ENCODE measurements at regions not wholly inside any gene's neighbourhood (a gene's known extent, or its start where the extent isn't known, plus 50 kb on each side); places are given as distances from the start of the nearest gene placed in this dataset.

DNA sequence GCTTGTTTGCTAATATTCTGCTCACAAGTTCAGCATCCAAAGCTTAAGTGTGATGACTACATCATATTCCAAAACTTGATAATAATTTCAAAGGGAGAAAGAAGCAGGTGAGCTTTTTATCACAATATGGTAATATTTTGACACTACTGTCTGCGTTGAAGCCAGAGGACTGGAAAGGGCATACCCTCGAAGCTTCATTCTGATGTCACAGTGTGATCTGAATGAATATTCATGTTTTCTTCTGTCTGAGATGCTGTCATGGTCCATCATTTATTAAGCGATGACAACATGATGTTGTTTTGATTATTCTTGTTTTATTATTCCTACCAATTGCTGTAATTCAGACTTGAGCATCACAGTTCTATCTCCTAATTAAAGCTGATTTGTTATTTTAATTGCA lies 625.4 kb downstream of the ZPLD1 start:
- no peak for DNase-seq

DNA sequence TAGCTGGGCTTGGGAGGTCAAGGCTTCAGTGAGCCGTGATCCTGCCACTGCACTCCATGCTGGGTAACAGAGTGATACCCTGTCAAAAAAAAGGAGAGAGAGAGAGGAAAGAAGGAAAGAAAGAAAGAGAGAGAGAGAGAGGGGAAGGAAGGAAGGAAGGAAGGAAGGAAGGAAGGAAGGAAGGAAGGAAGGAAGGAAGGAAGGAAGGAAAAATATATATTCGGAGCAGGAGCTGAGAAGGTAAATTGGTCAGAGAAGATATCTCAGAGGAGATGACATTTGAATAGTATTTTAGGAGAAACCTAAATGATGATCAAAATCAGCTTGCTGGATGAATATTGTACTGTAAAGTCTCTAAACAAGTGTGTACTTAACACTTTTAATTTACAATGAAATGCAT lies 633.1 kb downstream of the ZPLD1 start:
- no peak for DNase-seq

DNA sequence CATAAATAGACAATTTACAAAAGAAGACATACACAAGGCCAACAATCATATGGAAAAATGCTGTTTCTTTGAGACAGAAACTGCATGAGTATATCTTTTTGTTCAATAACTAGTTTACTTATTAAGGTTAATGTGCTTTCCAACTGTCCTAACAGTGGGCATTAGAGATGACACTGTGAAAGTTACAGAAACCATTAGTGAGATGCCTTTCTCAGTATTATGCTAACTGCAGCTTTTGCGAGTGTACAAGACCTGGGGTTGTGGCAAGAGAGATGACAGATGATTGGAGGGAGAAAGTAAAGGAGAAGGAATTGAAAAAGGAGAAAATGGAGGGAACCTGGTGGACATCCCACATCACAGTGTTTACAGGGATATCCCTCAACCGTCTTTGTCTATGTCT lies 640.5 kb downstream of the ZPLD1 start:
- DNase-seq, result no peak

DNA sequence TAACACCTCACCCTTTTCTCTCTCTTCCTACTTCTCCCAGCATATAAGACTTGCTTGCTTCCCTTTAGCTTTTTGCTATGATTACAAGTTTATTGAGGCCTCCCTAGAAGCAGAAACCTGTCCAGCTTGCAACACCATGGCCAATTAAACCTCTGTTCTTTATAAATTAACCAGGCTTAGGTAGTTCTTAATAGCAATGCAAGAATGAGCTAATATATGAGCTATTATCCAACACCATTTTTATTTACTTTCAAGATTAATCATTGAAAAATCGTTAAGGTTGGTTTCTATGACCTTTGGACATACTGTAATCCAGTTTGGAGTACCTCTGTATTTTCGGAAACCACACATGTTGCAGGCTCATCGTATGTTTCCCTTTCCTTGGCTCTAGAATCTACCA lies 643.1 kb downstream of the ZPLD1 start:
- DNase-seq, result no peak

DNA sequence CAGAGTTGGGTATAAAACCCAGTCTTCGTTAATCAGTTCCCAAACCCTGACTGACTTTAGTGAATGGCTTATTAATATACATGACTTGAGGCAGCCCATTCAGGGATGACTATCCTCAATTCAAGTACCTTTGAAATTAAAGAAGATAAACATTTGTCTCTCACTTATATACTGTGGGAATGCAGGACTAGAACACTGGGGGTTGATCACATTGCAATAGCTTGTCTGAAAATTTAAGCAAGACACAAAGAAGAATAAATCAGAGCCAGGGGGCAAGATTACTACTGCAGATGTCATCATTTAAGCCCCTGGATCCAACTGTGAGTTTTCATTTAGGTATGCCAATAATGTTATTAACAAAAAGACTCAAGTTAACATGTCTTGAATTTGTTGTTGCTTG lies 647.7 kb downstream of the ZPLD1 start:
- DNase-seq, result no peak

DNA sequence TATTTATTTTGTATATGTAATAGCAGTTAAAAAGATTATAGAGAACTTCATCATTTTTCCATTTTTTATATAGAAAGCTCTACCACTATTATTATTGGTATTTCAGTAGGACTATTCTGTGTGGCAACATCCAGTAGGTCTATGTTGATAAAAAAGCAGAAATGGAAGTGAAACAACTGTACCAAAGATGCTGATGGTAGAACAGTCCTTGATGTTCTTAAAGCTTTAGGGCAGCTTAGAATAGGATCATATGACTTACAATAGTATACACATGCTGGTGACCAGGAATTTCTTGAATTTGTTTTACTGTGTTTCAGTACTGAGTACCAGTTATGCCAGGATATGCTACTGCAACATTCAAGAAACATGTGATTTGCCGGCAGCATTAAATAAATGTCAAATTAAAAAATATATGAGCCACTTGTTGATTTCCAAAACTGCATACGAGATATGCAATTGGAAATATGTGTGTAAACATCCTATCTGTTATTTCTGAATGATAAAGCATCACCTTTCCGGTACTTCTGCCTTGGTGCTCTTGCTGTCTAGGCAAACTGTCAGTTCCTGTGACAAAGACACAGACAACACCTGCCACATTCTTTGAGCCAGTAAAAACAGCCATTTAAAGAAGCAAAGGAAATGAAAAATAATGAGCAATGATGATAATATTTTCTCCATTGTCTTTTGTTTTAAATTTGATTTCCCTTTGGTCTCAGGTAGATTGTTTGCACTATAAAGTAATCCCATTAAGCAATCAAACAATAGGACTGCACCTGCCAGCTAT lies 649.2 kb downstream of the ZPLD1 start:
- no peak for DNase-seq

DNA sequence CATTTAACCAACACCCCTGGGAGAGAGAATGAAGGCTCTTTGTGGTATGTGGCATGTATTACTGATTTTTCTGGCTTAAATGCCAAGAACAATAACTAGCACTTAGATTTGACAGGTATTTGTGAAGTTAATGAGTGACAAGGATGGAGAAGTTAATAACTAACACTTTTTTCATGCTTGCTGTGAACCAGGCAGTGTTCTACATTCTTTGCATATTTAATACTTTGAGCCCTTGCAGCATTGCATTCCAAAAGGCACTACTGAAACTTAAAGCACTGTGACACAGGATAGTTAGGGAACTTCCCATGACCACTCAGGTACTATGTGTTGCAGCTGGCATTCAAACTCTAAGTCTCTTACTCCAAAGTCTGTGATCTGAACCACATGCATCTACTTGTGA lies 650.6 kb downstream of the ZPLD1 start:
- no peak for DNase-seq

DNA sequence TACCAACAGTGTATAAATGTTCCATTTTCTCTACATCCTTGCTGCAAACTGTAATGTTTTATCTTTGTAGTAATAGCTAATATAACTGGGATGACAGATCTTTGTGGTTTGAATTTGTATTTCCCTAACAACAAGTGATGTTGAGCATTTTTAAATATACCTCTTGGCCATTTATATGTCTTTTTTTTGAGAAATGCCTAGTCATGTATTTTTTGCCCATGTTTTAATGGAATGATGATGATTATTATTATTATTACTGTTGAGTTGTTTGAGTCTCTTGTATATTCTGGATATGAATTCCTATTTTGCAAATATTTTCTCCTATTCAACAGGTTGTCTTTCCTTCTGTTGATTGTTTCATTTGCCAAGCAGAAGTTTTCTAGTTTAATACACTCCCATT lies 654.9 kb downstream of the ZPLD1 start:
- no peak for DNase-seq

DNA sequence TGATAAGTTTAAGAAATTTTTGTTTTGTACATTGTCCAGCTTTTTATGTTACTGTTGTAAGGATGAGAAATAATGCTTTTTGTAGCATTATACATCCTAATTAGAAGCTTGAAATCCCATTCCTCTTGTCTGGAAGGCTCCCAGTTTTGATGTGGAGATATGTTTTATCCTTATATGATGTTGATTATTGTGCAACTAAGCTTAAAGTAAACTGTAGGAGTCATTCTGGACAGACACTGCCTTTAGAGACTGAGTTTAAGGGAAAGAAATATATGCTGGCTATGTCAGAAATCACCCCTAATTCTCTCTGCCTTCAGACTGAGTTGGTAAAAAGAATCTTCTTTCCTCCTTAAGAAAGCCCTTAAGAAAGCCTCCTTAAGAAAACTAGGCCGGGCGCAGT lies 670.4 kb downstream of the ZPLD1 start:
- no peak for DNase-seq

DNA sequence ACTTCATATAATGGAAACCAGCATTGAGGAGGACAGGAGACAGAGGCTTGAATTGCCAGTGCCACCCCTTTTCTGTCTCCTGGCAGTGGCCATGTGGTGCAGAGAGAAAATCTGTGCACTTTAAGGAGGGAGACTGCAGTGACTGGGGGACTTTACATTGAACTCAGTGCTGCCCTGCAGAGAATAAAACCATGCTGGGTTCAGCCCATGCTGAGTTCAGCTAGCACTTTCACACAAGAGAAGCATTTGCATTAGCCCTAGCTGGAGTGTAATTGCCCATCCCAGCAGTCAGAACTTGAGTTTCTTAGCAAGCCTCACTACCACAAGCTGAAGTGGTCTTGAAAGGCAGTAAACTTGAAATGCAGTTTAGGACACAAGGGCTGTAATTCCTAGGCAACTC lies 677.5 kb downstream of the ZPLD1 start:
- DNase-seq, result no peak

DNA sequence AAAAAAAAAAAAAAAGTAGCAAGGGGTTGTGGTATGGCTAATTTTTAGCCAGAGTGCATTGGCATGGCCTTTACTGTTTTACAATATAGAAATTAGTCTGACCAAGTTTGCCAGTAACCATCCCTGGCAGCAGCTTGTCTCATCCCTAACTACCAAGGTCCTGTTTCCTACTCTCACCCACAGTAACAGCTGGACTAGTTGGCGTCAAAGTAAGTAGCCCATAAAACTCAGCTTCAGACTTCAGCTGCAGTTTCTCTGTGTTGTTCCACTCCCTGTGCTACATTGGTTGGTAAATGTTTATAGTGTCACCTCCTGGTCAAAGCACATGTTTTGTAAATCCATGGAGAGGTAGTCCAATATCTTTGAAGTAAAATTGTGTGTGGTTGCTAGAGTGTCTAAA lies 691.3 kb downstream of the ZPLD1 start:
- peak; percentile 13 for DNase-seq

DNA sequence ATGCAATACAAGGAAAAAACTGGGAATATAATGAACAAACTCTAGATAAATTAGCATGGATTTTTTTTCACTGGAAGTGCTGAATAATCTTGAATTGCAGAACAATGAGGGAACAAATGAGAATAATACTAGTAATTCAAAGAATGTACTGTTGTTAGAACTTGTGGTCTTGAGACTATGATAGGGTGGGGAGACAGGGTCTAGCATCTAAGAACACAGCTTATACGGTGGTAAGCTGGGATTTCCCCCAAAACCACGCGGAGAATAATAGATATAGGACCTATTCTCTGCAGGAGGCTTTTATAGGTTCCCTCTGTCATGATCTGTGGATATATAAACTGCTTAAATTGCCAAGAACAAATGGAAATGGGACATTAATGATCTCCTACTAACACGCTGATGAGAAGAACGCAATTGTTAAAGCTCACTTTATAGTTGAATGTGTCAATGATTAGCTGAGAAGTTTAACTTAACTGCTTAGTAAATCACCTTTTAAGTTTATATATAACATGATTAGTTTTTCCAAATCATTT lies 692.3 kb downstream of the ZPLD1 start:
- peak; percentile 32 for DNase-seq

DNA sequence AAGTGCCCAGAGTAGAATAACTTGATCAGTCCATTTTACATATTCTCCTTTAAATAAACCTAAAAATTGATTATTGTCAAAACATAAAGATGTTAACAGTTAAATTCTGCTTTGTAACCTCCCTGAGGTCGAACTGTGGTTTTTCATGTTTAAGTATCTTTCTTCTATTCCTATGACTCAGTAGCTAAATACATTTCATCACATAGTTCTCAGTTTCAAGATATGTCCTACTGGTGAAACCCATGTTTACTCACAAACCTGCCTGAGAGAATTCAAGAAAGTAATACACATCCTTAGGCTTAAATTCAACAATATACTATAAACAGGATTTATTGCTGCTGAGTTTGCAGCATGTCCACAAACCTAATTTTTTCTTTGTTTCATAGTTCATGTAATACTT lies 692.9 kb downstream of the ZPLD1 start:
- DNase-seq, result peak; percentile 31

DNA sequence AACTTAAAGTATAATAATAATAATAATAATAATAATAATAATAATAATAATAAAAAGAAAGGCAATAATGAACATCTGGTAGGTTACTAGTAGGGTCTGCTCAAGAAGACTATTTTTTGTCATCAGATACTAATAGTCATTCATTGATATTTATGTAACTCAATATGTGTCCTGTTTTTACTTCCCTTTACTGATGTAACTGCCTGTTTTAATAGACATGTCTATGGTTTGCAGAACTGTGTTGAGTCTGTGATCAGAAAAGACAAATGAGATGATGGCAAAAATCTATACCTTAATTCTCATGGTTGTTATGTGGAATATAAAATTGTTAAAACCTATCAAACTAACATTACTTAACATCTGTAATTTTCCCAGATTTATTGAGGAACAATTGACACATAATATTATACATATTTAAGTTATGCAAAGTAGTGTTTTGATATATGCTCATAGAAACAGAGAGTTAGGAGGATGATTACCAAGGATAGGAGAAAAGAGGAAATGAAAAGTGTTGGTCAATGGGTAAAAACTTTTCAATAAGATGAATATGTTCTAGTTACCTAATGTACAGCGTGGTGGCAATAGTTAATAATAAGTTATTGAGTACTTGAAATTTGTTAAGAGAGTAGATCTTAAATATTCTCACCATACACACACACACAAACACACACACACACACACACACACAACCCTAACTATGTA lies 699.4 kb downstream of the ZPLD1 start:
- DNase-seq, result no peak

DNA sequence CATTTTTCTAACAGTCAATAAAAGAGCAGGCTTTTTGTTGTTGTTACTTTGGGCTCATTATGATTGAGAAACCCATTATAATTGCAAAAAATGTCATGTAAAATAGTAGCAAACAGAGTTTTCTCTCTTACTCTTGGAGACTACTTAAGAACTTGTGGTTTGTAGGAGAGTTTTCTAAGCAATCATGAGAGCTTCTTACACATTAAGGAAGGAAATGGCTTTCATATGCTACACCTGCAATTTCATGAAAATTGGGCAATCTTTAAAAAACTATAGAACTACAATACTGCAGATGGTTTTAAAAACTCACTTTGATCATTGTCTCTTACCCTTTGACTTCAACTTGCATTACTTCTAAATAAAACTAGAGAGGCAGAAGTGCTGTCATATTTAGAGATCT lies 701.8 kb downstream of the ZPLD1 start:
- DNase-seq, result no peak

DNA sequence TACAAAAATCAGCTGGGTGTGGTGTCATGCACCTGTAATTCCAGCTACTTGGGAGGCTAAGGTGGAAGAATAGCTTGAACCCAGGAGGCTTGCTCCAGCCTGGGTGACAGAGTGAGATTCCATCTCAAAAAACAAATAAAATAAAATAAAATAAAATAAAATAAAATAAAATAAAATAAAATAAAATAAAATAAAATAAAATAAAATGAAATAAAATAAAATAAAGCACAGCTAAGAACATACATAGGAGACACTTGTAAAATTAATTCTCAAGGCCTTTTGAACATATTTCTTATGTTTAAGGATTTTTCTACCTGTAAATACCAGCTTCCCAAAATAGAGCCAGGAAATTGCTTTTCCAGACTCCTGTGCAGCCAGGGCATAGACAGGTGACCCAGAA lies 703.0 kb downstream of the ZPLD1 start:
- DNase-seq, result no peak

DNA sequence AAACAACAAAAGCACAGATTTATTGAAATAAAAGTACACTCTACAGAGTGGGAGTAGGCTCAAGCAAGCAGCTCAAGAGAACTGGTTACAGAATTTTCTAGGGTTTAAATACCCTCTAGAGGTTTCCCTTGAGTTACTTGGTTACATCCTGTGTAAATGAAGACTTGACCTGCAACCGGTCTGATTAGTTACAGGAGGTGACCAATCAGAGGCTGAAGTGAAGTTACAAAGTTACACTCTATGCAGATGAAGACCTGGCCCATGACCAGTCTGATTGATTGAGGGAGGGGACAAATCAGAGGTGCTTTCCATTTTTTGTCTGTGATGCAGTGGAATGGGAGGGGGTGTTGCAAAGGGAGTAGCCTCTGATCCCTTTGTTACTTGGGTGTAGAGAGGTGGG lies 723.4 kb downstream of the ZPLD1 start:
- DNase-seq, result no peak

DNA sequence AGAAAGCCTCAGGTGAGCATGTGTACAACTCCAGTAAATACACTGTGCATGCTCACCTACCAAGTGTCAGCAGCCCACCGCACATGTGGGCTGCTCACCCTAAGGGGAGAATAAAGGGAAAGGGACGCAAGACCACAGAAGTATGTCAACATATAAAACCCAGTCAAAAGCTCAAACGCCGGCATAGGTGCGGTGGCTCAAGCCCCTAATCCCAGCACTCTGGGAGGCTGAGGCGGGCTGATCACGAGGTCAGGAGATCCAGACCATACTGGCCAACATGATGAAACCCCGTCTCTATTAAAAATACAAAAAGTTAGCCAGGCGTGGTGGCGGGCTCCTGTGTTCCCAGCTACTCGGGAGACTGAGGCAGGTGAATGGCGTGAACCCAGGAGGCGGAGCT lies 732.1 kb downstream of the ZPLD1 start:
- DNase-seq, result no peak

DNA sequence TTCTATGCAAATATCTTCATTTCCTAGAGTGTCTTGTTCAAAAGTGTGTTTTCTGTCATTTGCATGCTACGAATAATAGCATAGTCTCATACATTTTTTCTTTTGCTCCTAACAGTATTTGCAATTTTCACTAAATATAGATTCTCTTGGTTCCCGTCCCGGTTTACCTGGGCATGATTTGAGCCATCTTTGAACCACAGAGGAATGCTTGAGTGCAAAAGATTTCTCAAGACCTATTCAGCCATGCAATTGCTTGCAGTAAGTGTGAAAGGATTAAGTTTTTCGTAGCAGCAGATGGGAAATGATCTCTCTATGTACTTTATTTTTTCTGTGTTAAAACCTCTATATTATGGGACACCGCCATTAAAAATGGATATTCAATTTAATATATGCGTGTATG lies 733.0 kb downstream of the ZPLD1 start:
- DNase-seq, result no peak

DNA sequence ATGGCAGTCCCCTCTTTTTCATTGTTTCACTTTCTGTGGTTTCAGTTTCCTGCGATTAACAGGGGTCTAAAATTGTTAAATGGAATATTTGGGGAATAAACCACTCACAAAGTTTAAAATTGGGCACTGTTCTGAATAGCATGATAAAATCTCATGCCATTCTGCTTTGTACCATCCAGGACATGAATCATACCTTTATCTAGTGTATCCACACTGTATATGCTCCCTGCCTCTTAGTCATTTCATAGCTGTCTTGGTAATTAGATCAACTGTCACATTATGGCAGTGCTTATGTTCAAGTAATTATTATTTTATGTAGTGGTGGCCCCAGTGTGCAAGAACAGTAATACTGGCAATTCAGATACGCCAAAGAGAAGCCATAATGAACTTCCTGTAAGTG lies 734.5 kb downstream of the ZPLD1 start:
- DNase-seq, result no peak

DNA sequence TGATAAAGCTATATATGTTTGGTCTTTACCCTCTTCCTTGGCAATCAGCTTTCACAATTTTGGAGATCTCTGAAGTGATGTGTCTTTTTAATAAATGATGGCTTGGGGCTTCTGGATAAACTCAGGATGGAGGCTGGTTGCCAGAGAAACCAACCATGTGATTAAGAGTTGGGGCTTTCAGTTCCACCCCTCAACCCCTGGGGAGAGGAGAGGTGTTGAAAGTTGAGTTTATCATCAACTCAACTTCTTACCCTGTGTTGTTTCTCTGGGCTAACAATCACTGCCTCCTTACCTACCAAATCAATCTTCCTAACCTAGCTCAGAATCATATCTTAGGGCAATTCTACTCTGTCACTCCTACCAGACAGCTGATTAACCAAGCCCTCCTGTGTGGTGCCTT lies 735.8 kb downstream of the ZPLD1 start:
- DNase-seq, result no peak

DNA sequence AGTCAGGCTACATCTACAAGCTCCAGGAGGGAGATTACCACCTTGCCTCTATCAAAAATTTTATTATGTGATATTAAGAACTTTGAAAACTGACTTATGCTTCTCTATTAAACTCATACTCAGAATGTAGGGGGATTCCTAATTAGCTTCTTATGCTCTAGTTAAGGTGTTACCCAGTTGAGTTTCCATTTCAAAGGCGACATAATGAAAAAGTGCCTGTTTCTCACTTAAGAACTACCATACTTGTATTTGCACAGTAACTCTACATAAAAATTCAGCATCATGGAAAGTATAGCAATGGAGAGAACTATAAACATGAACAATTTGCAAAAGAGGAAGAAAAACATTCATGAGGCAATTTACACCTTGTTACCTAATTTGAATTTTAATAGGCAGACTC lies 739.1 kb downstream of the ZPLD1 start:
- no peak for DNase-seq

DNA sequence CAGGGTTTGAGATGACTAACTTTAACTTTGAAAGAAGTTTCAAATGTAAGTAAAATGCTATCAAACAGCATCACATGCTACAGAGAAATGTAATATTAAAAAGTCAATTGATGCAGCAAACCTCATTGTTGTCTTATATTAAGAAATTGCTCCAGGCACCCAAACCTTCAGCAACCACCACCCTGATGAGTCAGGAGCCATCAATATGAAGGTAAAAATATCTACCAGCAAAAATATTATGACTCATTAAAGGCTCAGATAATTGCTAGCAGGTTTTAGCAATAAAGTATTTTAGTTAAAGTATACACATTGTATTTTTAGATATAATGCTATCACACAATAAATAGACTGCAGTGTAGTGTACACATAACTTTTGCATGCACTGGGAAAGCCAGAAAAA lies 746.3 kb downstream of the ZPLD1 start:
- DNase-seq, result no peak

DNA sequence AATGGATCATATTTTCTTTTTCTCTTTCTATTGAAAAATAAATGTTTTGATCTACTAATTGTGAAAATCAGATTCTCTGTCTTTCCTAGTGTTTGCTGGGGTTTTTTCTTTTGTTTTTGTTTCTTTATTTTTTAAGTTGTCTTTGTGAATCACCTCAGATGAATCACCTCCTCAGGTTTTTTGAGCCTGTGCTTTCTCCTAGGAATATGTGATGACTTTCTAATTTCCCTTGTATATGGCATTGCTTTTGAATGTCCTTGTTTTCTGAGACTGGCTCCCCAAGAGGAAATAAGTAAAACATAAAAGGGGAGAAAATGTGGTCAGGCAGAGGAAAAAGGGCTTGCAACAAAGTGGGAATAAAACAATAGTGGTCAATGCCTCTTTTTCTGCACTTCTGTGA lies 750.0 kb downstream of the ZPLD1 start:
- DNase-seq, result no peak

DNA sequence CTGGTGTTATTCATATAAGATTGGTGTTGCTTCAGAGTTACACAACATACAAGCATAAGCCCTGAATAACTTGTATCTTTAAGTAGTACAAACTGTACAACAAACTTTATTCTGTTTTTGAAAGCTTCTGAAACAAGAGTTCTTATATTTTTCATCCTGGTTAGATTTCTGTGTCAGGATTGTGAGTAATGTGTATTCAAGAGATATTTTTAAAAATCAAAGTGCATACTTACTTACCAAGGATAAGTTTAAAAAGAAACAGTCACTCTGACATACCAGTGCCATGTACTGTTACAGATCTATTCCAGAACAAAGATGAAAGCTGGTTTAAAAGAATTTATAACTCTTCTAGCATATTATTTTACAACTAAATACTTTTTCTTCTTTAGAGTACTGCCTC lies 755.1 kb downstream of the ZPLD1 start:
- no peak for DNase-seq

Data from OCI-M1 (cell line).